ENCODE measurements at regions not wholly inside any gene's neighbourhood (a gene's known extent, or its start where the extent isn't known, plus 50 kb on each side); places are given as distances from the start of the nearest gene placed in this dataset.

GRCh38 chr3:83738202-83738601 lies 1220.6 kb upstream of the CADM2 start:
- FAIRE-seq (no peak), DNase-seq (ENCODE audit: low spot score) (no peak)

- FAIRE-seq, result no peak
- no peak for DNase-seq (ENCODE audit: low spot score)
These were observed 1218.3 kb upstream of the CADM2 start for GRCh38 chr3:83740504-83740903.

DNA sequence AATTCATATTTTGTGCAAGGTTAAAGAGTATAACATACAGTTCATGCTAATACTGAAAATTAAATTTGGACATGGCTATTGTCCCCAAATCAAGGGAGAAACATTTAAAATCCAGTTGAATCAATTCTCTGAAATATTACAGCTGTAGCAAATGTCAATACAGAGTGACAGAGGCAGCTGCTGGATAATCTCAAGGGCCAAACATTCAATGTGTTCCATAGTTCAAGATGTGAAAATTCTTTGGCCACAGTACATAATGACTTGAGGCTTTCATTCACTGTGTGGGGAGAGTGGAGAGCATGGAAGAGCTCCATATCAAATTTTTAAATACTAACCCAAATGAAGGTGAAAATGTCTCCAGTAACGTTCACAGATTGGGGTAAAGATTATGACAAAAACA lies 1192.8 kb upstream of the CADM2 start:
- DNase-seq (ENCODE audit: low spot score) (no peak), FAIRE-seq (no peak)

DNA sequence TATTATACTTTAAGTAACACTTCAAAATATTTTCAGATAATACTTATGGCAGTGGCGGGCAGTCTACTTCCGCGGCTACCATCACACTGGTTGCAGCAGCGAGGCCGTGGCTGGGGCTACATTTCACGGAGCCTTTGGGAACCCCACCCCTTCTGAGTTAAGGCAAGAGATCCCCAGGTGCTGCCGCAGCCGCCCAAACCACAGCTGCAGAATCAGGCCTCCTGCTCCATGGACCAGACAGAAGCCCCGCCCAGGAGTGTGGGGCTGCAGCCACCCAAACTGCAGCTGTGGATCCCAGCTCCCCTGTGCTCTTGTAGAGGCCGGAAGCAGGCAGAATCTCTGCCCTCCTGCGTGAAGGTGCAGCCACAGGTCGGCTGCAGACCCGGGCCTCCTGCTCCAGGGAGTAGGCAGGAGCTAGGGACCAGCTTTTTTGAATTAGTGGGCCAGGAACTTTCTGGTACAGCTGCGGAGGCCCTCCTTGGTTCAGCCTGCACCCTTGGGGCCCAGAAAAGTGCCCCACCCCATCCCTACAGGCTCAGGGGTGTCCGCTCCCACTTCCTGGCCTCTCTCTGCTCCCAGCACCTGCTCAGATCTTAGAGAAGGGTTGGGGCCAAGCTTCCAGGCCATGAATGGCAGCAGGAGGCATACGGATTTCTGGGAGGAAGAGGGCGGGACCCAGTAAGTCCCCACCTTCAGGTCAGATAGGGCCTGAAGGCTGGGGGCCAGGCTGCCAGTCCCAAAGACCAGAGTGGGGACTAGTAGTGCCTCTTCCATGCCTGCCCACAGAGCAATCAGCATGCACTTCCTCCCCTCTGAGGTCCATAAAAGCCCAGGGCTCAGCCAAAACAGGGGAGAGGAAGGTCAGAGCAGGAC lies 1188.8 kb upstream of the CADM2 start:
- DNase-seq (ENCODE audit: low spot score) (no peak), FAIRE-seq (no peak)

DNA sequence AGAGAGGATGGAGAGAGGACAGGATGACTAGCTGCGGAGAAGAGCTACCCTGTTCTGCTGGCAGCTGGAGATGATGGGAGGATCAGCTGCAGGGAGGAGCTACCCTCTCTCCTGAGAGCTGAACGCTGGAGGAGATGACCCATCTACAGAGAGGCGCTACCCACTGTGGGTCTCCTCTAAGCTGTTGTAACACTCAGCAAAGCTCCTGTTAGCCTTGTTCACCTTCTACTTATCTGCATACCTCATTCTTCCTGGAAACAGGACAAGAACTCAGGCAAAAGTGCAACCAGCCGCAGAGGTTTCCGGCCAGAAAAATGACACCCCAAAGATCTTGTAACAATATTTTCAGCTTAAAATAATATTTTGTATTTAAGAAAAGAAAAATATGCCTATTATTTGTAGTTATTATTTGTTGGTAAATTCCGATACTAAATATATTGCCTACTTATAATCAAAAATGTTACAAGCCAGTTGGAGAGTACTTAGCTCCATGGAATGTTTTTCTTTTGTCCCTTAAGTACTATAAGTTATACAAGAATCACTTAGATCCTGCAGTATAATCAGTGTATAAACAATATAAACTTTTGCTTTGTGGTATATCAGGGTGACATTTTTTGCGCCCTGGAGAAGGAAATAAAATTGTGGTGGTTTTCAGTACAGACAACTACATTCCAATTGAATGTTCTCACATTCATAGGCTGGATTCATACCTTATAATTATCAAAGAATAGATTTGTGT lies 1188.0 kb upstream of the CADM2 start:
- no peak for FAIRE-seq

GRCh38 chr3:83802801-83803200 lies 1156.0 kb upstream of the CADM2 start:
- DNase-seq (ENCODE audit: low spot score), result no peak
- FAIRE-seq, result no peak

More for the DNA sequence above, 1188.0 kb upstream of the CADM2 start:
- no peak for DNase-seq (ENCODE audit: low spot score)

GRCh38 chr3:83807511-83807910 lies 1151.3 kb upstream of the CADM2 start:
- FAIRE-seq, result no peak
- DNase-seq (ENCODE audit: low spot score), result no peak

DNA sequence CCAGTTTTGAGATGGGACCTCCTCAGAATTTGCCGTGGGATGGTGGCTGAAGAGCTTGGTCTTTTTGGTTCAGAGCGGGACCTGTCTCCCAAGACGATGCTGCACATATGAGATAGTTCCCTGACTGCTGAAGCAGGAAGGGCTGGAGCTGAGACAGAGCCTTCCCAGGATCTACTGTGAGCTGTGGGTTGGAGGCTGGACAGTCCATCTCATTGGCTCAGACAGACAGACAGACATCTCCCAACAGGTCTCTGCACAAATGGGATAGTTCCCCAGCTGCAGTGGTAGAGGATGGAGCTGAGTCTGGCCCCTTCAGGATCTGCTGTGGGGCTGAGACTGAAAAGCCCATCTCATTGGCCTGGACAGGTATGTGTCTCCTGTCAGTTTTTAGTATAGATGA lies 1145.6 kb upstream of the CADM2 start:
- DNase-seq (ENCODE audit: low spot score) (no peak), FAIRE-seq (no peak)

DNA sequence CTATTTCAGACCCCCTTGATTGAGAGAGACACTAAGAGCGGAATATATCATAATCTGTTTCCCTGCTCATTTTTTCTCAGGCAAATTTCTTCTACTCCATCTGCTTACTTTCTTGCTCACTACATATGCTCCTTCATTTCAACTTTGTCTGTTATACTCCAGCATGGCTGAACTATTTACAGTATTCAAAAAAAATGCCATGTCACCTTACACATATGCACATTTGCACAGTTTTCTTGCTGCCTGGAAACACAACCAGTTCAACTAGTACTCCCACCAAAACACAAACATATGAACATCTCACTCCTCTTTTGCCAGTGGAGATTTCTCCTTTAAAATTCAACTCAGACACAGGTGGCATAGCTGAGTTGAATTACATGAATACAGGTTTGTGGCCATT lies 1142.1 kb upstream of the CADM2 start:
- FAIRE-seq (no peak), DNase-seq (ENCODE audit: low spot score) (no peak)

GRCh38 chr3:83821506-83821905 lies 1137.3 kb upstream of the CADM2 start:
- FAIRE-seq, result no peak
- DNase-seq (ENCODE audit: low spot score), result no peak

DNA sequence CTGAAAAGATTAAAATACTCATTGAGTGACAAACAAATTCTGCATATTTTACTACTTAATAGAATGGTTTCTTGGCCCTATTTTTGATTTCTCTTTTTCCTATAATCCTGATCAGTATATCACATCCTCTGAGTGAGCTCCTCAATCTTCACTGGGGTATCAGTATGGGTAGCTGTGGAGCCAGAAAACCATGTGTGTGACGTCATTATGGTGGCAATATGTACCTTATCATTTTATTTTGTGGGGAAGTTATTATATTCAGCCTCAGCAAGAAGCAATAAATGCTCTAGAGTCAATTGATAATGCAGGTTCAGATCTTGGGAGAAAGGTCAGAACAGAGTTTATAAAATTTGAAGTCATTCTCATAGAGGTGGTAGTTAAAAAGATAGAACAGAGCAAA lies 1135.7 kb upstream of the CADM2 start:
- FAIRE-seq (no peak), DNase-seq (ENCODE audit: low spot score) (no peak)

- FAIRE-seq (no peak), DNase-seq (ENCODE audit: low spot score) (no peak)
These were observed 1123.7 kb upstream of the CADM2 start for GRCh38 chr3:83835040-83835439.

DNA sequence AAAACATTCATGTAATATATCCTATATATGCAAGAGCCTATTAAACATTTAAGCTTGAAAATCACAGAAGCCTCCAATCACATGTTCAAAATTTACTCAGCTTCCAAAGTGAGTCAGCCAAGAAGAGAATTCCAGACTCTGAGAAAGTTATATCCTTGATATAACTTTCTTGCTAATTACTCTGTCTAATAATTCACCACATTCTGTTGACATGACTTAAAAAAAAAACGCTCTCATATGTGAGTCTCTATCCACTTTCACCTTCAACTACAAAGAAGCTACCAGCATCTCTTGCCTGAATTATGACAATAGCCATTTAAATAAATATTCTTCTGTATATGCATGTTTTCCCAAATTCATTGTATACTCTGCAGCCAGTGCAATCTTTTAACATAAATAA lies 1116.3 kb upstream of the CADM2 start:
- FAIRE-seq, result no peak

GRCh38 chr3:83843716-83844115 lies 1115.1 kb upstream of the CADM2 start:
- FAIRE-seq (no peak), DNase-seq (ENCODE audit: low spot score) (no peak)

More for the DNA sequence above, 1116.3 kb upstream of the CADM2 start:
- no peak for DNase-seq (ENCODE audit: low spot score)

GRCh38 chr3:83849106-83849730 lies 1109.6 kb upstream of the CADM2 start:
- no peak for DNase-seq (ENCODE audit: low spot score)
- FAIRE-seq, result no peak

- DNase-seq (ENCODE audit: low spot score), result no peak
- FAIRE-seq, result no peak
These were observed 1095.4 kb upstream of the CADM2 start for GRCh38 chr3:83863380-83863779.

- DNase-seq (ENCODE audit: low spot score), result no peak
These were observed 1089.8 kb upstream of the CADM2 start for GRCh38 chr3:83868909-83869567.

DNA sequence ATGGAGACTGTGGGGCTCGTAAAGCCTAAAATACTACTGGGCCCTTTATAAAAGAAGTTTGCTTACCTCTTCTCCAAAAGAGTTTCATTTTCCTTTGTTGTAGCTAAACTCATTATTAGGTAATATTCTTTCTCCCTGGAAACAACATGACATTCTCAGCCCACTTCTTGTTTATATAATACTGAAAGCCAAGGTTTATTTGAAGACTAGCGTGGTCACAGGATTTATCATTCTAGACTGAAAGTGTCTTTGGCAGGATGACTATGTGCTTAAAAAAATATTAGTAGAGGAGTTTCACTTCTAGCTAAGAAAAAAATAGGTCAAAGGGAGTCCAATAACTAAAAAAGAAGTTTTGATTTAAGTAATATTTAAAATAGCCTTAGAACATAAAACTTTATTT lies 1085.2 kb upstream of the CADM2 start:
- no peak for FAIRE-seq
- no peak for DNase-seq (ENCODE audit: low spot score)

More at GRCh38 chr3:83868909-83869567, 1089.8 kb upstream of the CADM2 start:
- FAIRE-seq, result no peak

GRCh38 chr3:83877910-83878309 lies 1080.9 kb upstream of the CADM2 start:
- DNase-seq (ENCODE audit: low spot score) (no peak), FAIRE-seq (no peak)

GRCh38 chr3:83882701-83883100 lies 1076.1 kb upstream of the CADM2 start:
- no peak for FAIRE-seq

DNA sequence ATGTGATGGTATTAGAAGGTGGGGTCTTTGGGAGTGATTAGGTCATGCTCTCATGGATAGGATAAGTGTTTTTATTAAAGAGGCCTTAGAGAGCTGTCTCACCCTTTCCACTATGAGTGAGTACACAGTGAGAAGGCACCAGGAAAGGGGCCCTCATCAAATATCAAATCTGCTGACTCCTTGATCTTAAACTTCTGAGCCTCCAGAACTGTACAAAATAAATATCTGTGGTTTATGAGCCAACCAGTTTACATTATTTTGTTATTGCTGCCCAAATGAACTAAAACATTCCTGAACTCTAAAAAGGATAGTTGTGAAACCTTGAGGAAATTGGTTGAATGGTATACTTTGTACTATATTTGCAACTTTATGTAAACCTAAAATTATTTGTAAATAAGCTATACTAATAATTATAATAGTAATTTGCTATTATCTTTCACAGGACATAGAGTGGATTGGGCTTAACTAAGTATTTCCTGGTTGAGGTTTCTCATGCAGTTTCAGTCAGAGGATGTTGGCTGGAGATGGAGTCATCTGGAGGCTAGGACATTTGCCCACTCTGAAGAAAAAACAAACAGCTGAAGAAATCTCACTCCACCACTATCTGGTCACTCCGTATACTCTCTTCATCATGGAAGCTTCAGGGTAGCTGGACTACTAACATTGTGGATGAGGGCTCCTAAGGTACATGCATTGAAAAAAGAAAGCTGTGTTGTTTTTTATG lies 1068.6 kb upstream of the CADM2 start:
- DNase-seq (ENCODE audit: low spot score), result no peak
- no peak for FAIRE-seq

More at GRCh38 chr3:83882701-83883100, 1076.1 kb upstream of the CADM2 start:
- DNase-seq (ENCODE audit: low spot score), result no peak

Measured in RCC 7860 (cell line).